SKM-1 treated with dmso at 0.1 percent for 144 hours (cell line): ENCODE measurements at regions not wholly inside any gene's neighbourhood (a gene's known extent, or its start where the extent isn't known, plus 50 kb on each side); places are given as distances from the start of the nearest gene placed in this dataset.
"Not testable (repeated sequence)": the region's sequence is repeated elsewhere in the genome, so short reads cannot be mapped to it uniquely, and the experiment has no call there.

Source experiments
- DNase-seq: peaks from one replicate; lab custom pipeline; 2025; ENCODE audit not compliant: unreplicated experiment; lab: John Stamatoyannopoulos, UW

DNA sequence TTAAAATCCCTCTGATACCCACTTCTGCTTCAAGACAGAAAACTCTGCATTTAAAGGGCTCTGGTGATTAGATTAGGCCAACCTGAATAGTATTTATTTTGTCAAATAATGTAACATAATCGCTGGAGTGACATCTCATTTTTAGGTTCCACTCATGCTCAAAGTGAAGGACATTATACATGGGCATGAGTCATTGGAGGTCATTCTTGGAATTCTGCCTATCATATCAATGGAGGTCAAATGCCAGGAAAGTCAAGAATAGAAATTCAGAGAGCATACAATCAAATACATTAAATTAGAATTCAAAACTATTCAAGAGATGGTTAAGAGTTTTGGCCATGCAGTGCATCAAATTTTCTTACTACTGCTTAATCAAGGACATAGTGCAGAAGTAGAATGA, 50.8 kb upstream of the PRSS1 start:
- DNase-seq: no peak

DNA sequence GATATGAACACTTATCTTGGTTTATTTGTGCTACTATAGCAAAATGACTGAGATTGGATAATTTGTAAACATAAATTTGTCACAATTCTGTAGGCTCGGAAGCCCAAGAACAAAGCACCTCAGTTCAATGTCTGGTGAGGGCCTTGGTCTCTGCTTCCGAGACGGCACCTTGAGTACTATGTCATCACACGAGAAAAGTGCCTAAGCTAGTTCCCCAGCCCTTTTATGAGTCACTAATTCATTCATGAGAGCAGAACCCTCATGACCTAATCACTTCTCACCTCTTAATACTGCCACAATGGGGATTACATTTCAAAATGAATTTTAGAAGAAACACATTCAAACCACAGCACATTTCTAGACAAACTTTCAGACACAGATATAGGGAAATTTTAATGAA, 52.0 kb upstream of the PRSS1 start:
- no peak for DNase-seq

DNA sequence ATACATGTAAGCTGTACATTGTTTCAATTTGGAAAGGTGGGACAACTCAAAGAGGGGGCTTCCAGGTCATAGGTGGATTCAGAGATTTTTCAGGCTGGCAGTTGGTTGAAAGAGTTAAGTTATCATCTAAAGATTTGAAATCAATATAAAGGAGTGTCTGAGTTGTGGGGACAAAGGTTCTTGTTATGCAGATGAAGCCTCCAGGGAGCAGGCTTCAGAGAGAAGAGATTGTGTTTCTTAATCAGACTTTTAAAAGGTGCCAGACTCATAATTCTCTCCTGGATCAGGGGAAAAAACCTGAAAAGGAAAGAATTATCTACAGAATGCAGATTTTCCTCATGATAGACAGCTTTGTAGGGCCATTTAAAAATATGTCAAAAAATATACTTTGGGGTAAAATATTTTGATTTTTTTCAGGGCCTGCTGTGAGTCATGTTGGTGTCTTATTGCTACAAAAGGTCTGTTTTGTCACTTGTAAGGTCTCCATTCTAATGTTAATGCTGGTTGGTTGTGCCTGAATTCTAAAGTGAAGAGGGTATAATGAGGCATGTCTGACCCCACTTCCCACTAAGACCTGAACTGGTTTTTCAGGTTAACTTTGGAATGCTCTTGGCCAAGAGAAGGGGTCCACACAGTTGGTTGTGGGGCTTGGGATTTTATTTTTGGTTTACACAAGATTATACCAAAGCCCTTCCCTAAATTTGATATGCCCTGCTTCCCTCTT, 52.7 kb upstream of the PRSS1 start:
- no peak for DNase-seq

DNA sequence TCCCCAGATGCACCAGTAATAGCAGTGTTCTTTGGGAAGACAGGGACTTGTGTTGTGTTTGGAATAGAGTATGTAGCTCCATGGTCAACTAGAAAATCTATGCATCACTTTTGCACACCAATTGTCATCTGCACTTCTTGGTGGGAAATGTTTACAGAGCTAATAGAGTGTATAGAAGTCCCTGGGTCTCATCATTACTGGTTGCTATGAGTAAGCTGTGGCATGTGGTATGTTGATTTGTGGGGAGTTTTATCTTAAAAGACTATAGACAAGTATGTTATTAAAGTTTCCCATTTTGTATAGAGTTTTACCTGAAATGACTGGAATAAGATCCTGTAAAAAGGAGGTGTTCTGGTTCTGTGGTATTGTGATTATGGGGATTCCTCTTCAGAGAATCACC, 55.4 kb upstream of the PRSS1 start:
- DNase-seq: no peak

DNA sequence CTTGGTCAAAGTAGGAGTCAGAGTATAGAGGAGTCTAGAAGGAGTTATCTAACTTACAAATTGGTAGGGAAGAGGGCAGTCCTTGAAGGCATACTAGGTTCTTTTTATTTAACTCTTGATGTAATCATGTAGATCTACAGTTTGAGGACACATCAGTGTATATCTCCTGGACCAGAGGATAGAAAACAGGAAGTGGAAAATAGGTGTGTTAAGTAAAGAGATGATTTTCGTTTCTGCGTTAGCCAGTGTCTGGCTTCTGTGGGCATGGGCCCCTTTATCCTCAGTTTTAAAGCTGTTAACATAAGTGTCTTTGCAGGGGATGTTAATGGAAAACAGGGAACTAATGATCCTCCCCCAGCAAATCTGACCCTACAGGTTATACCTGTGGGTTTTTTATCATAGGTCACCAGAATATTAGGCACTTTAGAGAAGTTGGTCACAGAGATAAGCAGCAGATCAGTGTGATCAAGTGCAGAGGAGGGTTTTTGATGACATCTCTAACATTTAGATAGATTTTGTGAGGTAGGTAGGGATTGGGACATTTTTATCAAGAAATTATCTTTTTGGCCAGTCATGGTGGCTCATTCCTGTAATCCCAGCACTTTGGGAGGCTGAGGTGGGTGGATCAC, 58.6 kb upstream of the PRSS1 start:
- no peak for DNase-seq

DNA sequence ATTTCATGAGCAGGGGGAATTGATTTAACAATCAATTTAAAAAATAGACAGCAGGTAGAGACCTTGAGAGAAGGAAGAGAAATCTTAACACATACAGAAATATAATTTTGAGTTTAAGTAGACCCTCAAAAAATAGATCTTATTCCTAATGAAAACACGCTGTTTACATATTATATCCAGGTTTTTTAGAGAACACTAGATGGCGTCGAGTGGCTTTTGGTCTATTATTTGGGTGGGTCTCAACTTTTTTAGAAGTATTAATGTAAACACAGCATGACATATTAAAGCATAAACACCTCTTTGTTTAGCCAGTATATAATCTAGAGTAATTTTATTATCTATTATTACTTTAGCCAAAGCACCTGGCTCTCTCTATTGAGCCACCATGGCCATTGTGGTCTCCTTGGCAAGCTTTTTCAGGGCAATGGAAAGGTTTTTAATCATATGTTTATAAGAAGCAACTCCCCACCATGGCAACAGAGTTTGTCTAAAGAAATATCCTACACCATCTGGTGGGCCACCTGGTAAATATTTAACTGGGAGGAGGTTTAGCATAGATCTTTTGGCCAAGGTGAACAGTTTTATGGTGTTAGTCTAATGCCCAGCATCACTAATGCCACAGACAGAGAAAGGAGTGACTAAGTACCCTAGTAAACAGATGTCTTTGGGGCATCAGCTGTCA, 59.7 kb upstream of the PRSS1 start:
- no peak for DNase-seq

DNA sequence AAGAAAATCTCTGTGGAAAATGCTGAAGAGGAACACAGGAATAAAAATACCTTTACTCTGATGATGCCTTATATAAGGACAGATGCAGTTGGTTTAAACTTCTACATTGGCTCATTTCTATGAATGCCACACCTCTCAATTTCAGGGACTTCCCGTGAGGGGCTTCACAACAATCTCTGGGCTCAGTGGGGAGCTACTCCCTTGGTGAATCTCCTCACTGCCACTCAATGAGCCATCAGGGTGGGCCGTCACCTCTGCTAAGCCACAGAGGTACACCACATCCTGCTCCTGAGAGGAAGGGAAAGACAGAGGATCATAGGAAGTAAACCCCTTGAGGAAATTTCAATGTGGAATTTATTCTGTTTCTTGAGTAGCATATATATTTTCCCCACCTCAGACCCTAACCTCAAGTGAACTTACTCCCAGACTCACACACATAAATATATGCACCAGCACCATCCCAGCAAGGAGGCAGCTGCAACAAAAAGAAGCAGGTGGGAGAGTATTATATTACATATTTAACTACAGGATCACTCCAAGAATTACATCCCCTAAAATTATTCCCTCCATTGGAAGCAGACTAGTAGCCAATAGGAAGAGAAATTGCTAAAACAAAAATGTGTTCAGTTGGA, 63.3 kb upstream of the PRSS1 start:
- DNase-seq: no peak

DNA sequence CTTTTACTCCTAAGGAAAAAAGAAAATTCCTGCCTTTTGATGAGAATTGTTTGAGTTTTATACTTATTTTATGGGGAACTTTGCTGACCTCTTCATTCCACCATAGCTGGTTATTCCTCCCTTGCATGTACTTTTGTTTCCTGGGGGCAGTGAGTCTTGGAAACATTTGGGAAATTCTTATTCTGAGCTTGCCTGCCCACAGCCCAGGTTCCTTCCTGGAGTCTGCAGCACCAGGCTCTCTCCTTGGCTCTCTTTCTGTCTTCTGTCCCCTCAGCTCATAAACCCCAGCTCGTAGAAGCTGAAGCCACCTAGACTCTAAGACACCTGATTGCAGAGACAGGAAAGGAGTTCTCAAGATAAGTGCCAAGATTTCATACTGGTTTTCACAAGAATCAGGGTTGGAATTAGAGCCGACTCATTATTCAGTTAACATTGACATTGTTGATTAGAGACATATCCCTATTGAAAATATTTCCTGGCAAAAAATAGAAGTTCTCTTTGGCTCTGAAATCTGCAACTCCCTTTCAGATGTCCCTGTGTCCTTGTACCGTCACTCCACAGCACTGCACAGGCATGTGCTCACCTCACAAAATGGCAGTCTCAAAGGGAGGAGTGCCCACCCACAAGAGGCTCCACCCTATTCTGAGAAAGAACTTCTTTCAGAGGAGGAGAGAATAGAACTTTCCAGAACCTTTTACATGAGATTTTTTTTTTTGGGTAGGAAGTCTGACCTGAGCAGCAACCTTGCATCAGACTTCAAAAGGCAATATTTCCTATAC, 67.8 kb upstream of the PRSS1 start:
- DNase-seq: no peak

DNA sequence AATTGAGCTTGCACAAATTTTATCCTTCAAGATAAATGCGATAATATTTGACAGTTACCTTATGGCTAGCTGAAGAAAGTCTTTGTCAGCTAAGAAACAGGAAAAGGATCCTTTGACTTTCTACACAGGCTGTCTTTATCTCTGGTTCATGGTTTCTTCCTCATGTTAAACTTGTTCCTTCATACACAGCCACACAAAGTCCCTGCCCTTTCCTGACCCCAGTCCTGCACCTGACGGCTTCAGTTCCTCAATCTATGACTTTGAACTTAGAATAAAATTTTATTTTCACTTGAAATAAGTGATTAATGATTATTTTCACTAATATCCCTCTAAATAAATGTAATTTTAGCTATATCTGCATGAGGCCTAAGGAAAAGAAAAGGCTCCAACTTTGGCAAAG, 77.8 kb upstream of the PRSS1 start:
- peak; percentile 3 for DNase-seq

DNA sequence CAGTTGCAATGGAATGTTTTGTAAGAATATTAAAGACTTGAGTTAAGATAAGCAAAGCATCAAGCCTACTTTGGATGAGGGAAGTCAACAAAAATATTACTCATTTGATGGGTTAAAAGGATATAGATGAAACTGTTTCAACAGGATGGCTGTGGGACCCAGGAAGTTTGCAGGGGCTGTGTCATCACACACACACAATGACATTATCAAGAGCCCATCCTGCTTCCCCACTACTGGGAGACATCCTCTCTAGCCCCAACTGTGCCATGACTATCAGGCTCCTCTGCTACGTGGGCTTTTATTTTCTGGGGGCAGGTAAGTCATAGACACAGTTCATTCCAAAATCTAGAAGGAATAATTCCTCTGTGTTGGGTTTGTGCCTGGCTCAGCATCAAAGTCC, 78.8 kb upstream of the PRSS1 start:
- no peak for DNase-seq

DNA sequence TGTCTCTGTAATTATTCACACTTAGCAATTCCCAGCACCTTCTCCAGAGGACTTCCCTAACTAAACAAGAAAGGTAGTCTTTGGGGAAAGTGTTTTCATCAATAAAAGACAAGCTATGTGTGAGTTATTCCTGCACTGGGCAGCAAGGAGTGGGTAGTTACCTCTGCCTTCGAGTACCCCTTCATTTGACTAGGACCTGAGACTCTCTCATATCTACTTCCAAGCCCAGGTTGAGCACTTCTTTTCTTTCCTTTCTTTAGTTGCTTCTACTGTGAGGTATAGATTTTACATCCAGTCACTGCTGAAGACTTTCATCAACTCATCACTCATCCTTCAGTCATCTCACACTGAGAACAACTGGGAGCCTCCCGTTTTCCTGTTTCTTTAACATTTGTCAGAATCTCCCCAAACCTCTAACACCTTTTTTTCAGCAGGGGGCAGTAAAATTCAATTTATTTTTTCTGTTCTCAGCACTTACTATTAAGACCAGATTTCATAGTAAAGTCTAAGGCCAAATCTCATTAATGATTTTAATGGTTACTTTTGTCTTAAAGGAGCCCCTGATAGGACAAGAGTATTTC, 80.1 kb upstream of the PRSS1 start:
- no peak for DNase-seq

DNA sequence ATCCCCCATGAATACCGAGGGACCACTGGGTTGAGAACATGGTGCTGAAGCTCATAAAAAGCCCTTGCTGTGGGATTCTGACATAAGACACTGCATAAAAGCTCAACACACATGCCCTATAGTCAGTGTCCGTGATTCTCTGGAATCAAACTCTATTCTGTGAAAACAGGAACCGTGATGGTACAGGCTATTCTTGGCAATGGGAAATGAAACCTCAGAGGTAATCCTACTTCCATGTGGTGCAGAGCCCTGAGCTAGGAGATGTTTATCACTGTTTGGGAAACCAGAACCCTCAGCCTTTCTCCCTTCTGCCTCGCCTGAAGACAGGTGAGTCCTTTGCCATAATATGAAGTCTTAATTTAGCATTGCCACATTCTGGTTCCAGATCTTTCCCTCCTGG, 80.8 kb upstream of the PRSS1 start:
- DNase-seq: peak; percentile 17

DNA sequence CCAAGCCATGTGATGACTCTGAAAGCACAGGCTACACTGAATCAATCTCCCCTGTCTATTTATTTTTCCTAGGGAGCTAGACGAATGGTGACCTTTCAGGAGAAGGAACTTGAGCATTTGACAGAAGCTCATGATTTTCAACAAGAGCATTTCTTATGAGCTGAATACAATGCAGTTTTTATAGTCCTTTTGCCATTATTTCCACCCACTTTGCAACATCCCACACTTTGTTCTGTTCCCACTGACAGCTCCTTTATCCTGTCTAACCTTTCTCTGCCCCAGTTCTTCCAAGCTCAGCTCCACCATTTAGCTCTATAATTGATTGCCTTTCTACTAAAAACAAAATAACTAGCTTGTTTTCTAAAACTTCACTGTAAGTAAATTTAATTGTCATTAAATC, 91.9 kb upstream of the PRSS1 start:
- no peak for DNase-seq

DNA sequence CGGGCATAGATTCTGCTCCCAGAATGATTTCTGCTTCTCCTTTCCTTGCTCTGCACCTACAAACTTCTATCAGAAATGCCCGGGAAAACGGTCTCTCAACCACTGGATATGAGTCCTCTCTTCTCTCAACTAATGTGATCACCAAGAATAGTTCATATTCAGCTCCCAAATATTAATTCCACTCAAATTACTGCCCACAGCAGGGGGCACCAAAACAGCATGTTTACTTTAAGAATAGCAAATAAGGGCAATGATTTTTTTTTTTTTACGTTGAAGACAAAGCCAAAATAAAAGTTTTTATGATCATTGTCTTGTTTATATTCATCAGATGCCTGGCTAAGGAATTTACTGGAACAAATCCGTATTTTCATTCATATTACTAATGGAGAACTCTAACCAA, 94.9 kb upstream of the PRSS1 start:
- no peak for DNase-seq

DNA sequence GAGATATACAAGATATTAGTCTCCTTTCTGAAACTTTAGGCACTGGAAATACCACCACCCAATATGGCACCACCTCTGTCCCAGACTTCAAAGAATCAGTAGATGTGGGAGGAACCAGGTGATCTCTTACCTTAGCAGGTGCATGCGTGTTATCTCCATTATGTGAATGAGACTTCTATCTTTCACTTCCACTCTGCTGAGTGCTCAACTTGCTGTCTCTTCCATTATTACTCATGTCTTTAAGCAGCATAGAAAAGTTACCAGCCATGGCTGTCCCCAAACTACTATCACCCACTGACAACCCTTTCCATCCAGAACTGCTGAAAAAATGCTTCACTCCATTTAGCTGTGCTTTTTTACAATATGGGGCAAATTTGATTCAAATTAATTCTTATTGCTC, 101.5 kb upstream of the PRSS1 start:
- no peak for DNase-seq

DNA sequence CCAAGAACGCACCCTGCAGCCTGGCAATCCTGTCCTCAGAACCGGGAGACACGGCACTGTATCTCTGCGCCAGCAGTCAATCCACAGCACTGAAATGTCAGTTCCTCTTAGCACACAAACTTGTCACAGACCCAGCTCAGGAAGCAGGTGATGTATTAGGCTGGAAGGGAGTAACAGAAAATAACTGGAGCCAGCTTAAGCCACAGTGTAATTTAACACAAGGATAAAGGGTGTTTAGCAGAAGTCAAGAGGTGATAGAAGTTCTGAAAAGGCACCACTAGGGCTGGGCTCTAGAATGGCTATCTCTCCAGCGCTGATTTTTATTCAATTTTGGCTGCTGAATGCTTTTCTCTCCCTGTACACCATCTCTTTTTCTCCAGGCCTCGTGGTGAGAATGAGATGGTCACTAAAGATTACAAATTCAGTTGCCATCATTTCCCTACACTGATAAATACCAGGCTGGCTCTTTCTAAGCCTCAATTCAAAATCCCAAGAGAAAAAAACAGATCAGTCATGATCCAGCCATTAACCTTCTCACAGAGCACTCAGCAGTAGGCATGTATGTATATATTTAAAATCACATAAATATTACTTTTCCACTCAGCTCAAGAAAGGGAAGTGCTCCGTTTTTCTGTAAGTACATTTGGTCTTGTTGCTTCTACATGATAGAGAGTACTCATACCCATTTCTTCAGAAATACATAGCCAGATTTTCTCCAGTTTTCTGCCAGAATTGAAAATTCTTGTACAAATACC, 102.7 kb upstream of the PRSS1 start:
- DNase-seq: peak; percentile 88

DNA sequence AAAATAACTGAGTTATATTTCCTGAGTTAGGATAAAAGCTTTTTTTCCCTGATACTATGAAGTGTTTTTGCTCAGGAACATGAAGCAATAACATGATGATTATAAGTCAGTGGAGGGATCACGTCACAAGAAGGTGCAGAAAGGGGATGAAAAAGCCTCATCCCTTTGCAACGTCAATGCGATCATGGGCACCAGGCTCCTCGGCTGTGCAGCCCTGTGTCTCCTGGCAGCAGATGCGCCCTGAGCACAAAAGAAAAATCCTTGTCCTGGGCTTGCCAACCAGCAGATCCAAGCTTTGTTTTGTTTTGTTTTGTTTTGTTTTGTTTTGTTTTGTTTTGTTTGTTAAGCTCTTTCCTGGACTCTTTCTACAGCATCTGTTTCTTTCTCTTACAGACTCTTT, 103.5 kb upstream of the PRSS1 start:
- DNase-seq: no peak

DNA sequence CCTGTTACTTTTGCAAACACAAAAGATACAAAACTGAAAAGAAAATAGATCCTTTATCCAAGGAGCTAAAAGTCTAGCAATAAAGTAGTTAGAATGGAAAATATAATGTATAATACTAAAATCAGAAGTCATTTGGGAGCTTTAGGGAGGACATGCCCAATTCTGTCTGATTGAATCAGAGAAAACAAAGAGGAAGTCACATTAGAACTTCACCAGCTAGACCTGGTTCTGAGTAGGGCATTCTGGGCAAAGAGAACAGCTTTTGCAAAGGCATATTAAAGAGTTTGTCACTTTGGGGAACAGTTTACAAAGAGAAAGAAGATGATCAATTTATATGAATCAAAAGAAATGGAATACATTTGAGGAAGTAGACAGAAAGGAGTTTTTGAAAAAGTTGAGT, 107.0 kb upstream of the PRSS1 start:
- no peak for DNase-seq

DNA sequence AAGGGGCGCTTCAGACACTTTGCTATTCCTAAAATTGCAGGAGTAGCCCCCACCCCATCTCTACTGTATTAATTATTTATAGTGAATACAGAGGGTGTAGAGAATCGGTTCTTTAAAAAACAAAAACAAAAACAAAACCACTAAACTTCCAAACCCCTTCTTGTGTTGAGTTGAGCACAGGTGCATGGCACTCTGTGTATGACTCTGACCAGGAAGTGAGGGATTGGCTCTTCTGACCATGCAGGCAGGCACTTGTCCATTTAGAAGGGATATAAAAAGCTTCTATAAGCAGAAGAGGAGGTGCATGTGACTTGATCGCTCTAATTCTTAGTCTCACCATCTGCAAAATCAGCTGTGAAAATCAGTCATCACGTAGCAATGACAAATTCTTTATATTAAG, 108.0 kb upstream of the PRSS1 start:
- not testable (repeated sequence) for DNase-seq

DNA sequence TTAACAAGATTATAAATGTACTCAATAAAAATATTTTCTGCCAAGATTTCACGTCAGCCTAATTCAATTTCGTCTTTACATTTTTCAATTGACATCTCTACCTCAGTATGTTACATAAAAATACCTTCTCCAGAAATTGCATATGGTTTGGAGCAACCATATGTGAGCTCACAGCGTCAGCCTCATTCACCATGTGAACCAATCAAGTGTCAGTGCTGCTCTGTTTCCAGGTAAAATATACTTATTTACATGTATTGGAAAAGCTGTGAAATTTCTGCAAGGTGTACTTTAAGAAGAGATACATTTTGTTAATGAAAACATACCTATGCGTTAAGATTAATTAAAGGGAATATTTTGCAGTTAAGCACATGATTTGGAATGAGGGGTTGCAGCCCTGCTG, 110.7 kb upstream of the PRSS1 start:
- no peak for DNase-seq
